ENCODE measurements at regions not wholly inside any gene's neighbourhood (a gene's known extent, or its start where the extent isn't known, plus 50 kb on each side); places are given as distances from the start of the nearest gene placed in this dataset.
A peak's percentile ranks its signal among the peaks of the same experiment; 100 is the strongest.

DNA sequence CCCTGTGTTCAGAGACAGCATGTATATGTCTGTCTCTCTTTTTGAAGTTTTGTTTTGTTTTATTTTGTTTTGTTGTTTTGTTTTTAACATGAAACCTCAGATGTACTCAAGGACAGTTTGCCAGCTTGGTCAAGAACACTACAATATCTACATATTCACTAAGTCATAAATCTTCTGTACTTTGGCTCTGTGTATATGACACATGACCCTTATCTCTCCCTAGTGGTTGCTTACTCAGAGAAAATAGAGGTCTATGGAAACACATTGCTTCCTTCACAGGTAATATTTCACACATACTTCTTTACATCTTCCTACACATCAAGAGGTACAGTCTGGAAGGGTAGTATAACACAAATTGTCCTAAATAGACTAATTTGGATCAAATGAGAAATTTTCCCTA is 312.6 kb upstream of the VRK2 start:
- no peak for DNase-seq

DNA sequence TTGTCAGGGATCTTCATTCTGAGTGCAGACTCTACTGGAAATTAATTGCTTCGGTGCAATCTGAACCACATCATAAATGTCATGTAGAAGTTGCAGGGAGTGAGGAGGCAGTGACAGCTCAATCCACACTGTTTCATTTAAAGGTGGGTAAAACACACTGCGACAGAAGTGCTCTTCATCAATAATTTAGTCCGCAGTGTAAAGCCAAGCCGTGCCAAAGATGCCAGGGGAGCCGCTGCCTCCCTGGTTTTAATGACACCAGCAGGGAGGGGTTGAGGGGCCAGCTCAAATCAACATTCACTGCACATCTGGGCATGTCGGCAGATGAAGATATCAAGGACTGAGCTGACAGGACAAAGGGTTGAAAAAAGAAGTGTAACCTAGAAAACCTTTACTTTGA is 305.7 kb upstream of the VRK2 start:
- DNase-seq, result no peak

- DNase-seq, result no peak
These were observed 293.0 kb upstream of the VRK2 start for GRCh38 chr2:57753636-57754035.

GRCh38 chr2:57758686-57759085 is 287.9 kb upstream of the VRK2 start:
- DNase-seq, result no peak

GRCh38 chr2:57759131-57759530 is 287.5 kb upstream of the VRK2 start:
- DNase-seq, result no peak

- DNase-seq, result peak; percentile 90
These were observed 286.7 kb upstream of the VRK2 start for GRCh38 chr2:57759822-57760300.

DNA sequence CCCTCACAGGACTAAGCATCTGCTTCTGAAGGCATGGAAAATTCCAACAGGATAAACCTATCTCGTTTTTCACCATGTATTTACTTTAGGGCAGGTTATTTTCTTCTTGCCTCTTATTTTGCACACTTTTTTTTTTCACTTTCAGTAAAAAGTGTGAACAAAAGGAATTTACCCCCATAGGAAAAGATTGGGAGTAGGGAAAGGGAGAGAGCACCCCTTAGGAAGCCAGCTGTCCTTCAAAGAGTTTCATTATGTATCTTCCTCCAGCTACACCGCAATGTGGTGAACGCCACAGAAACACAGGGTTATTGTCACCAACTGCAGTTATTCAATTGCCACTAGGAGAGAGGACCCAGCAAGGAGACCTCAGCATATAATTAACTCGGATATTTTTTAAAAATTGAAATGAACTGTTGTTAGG is 286.2 kb upstream of the VRK2 start:
- no peak for DNase-seq

DNA sequence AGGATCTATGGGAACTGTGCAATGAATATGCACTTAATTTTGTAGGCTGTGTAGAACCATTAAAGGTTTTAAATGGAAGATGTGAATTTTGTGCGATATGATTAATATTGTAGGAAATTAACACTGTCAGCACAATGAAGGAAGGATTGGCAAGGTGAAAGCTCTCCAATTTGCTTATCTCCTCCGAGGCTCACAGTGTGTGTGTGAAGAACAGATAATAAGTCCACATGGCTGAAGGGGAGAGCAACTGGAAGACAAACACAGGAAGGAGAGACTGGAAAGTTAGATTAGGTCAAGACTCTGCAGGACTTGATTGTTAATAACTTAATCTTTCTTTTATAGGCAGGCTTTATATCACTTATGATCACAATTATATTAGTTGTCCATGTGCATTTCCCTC is 269.7 kb upstream of the VRK2 start:
- DNase-seq, result no peak

- DNase-seq, result no peak
These were observed 264.0 kb upstream of the VRK2 start for GRCh38 chr2:57782587-57782986.

GRCh38 chr2:57793310-57793709 is 253.3 kb upstream of the VRK2 start:
- no peak for DNase-seq

DNA sequence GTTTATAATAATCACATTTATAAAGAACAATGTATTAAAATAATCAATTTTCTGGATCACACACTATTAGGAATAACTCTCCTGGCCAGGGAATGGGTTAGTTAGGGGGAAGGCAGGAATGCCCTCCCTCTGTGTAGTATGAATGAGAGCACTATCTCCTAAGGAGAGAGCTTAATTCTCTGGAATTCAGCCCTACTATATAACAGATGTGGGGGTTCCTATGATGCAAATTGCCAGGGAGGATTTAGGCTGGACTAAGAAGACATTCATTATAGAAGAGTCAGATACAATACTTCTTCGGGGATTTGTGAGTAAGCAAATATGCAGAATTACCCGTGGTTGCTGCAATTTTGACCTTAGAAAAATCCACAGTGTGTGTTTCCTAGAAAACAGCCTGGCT is 250.1 kb upstream of the VRK2 start:
- no peak for DNase-seq

- no peak for DNase-seq
These were observed 248.3 kb upstream of the VRK2 start for GRCh38 chr2:57798346-57798745.

DNA sequence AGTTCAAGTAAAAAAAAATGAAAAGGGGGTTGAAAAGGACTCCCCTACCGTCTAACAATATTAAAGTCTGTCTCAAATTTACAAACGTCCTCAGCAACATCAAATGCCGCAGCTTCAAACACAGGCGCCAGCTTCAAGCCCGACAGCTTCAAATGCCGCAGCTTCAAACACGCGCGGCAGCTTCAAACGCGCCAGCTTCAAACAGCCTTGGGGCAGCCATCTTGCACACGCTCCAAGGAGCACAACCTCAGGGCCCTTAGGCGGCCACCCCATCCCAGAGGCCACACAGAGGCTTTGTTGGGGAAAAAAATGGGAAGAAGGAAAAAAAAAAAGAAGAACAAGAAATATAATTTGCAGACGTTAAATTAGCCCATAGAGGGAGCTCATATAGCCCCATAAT is 244.4 kb upstream of the VRK2 start:
- DNase-seq, result no peak

DNA sequence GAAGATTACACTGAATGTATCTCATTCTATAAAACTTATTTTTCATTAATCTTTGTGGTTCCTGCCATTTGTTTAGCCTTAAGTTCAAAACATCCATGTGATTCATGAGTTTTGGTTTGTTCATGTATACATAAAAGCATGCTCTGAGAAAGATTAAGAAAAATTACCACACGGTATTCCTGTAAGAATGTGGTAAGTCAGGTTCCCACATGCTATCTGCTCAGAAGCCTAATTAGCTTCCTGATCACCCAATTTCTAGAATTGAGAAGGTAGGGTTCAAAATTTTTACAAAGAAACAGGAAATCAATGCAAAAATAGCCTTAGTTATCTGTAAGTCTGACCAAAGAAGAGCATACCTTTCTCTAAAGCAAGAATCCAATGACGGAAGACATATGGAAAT is 241.6 kb upstream of the VRK2 start:
- DNase-seq, result no peak

DNA sequence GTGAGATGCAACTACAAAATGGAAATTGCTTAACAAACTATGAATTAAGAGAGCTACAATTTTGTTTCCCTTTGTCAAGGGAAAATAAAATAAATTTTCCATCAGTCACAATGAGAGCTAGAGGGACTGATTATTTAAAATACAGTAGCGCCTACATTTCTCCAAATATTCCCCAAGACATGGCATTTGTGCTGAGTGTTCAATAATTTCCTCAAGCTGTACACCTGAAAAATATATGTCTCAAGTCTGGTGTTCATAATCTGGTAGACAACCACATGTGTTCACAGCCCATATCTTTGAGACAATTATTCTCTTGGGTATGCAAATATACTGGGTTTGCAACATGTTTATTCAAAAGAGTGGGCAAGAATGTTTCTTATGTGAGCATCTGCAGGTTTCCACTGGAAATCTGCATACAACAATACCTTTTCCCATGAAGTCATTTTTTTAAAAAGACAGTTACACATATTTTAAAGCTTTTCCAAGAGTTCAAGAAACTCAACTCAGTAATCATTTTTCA is 240.1 kb upstream of the VRK2 start:
- no peak for DNase-seq

DNA sequence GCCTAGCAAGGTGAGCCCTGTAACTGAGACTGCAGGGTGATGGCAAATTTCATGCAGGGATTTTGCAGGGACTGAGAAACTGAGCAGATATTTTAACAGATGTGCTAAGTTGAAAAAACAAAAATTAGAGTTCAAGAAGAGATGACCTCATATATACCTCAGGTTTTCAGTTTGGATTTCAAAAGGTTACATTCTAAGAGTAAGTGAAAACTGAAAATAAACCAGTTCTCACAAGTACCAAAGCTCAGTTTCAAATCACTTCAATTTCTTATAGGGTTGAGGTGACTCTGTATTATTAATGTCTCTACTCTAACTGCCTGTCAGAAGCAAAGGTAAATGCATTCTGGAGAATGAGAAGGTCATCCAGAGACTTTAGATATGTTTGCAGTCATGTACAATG is 237.4 kb upstream of the VRK2 start:
- DNase-seq, result no peak

GRCh38 chr2:57821088-57821487 is 225.5 kb upstream of the VRK2 start:
- DNase-seq, result no peak

DNA sequence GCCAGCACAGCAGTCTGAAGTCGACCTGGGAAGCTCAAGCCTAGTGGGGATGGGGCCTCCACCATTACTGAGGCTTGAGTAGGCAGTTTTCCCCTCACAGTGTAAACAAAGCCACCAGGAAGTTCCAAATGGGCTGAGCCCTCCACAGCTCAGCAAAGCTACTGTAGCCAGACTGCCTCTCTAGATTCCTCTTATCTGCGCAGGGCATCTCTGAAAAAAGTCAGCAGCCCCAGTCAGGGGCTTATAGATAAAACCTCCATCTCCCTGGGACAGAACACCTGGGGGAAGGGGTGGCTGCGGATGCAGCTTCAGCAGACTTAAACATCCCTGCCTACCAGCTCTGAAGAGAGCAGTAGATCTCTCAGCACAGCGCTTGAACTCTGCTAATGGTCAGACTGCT is 218.4 kb upstream of the VRK2 start:
- no peak for DNase-seq

DNA sequence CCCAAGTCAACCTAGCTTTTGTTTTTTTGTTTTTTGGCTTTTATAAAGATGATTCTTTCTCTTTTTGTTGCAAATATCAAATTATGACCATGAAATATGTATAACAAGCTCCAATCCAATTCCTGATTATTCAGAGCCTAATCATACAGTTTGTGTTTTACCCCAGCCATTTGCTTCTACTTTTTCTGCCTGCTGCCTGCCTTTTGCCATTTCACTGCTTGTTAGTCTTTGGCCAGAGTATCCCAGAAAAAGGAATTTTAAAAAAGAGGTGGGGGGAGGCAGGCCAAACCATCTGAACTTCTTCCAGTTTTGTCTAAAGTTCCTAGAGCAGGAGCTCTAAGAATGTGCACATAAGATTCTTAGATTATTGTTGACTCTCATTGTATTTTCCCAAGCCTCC is 211.9 kb upstream of the VRK2 start:
- no peak for DNase-seq

DNA sequence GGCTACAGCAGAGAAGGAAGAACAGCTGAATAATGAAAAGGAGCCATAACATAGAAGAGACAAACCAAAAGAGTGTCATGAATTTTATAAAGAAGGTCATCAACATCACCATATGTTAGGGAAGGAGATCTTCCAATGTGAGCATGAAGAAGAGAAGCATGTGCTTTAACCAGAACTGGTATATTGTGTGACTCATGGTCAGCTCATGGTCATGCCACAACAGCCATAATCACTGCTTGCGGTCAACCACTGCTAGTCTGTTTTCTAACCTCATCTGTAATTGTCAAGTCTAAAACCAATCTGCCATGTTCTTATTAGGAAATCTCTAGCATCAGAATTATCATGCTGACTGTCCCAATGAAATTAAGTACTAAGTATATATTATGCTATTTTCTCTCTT is 204.1 kb upstream of the VRK2 start:
- no peak for DNase-seq

DNA sequence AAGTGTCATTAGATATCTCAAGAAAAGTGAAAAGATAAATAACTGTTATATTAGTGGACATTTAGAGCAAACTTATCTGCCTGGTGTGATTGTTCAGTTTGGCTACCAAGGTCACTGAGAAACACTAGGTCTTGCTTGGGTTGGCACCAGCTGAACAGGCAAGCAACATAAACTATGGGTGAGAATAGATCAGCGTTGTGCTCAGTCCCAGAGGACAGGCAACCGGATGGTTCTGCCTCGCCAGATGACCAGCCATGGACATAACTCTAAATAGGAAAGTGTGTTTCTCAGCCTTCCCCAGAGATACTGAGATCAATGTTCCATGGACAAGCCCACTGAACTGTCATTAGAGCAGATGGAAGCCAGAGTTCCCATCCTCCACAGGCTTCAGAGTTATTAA is 203.4 kb upstream of the VRK2 start:
- no peak for DNase-seq

DNA sequence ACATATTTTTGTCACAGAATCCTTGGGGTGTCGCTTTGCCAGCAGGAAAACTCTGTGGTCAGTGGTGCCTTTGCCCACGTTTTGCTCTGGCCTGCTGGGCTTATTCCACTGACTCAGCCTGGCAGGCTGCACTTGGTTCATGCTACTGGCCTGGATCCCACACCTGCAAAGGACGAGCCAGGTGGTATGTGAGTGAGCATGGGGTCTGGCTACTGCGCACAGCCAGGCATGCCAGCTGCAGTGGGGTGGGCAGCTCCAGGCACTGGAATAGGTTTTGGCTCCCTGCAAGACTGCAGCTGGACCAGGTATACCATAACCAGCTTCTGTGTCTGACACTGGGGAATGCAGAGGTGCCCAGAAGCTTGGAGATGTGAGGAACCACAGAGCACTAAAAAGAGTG is 197.9 kb upstream of the VRK2 start:
- no peak for DNase-seq

- DNase-seq, result no peak
These were observed 196.8 kb upstream of the VRK2 start for GRCh38 chr2:57849843-57850242.

DNA sequence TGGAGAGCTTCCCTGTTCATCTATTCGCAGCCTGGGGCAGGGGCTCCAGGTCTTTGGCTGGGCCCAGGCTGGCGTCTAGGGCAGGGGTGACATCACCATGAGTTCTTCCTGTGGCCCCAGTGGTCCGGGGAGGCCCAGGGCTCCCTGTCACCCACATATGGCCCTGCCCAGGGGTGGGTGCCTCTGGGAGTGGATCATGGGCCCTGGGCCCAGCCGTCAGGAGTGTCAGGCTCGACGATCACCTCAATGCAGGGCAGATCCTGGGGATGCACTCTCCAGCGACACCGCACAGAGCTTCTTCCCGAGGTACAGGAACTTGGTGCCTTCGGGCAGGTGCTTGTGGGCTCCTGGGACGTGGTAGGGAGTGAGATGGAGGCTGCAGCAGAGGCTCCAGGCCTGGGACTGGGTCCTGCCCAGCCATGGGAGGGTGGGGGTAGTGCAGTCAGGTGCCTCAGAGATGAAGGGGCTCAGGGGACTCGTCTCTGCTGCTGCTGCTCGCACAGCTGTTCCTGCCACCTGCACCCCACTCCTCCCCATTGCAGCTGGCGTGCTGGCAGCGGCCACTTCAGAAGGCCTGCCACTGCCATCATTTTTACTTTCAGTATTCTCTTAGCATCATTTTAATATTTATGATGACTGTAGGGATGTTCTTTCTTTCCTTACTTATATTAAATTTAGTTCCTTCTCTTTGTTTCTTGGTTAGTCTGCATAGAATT is 196.0 kb upstream of the VRK2 start:
- no peak for DNase-seq

DNA sequence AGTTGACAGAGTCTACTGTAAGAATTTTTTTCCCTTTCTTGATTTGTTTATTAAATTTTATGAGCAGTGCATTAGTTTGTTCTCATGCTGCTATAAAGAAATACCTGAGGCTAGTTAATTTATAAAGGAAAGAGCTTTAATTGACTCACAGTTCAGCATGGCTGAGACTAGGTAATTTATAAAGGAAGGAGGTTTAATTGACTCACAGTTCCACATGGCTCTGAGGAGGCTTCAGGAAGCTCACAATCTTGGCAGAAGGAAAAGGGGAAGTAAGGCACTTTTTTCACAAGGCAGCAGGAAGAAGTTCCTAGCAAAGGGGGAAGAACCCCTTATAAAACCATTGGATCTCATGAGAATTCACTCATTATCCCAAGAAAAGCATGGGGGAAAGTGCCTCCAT is 191.4 kb upstream of the VRK2 start:
- DNase-seq, result no peak

Measured in left hindlimb (tissue), 1 donor.